Activated CD4-positive, alpha-beta T cell treated with anti-CD3 and anti-CD28 coated beads for 48 hours (primary cell): ENCODE measurements at regions not wholly inside any gene's neighbourhood (a gene's known extent, or its start where the extent isn't known, plus 50 kb on each side); places are given as distances from the start of the nearest gene placed in this dataset.

Experiments used
- DNase-seq: peaks from one replicate; pipeline ENCODE4 v3.0.0-alpha.2; 2020

- DNase-seq = no peak
Measured at GRCh38 chr20:2237059-2237458, 58.7 kb upstream of the TGM3 start.

GRCh38 chr20:2238601-2239000, 57.2 kb upstream of the TGM3 start:
- no peak for DNase-seq

- no peak for DNase-seq
Measured at GRCh38 chr20:2240835-2241234, 55.0 kb upstream of the TGM3 start.

GRCh38 chr20:2242678-2243077, 53.1 kb upstream of the TGM3 start:
- DNase-seq = no peak

GRCh38 chr20:2244523-2244922, 51.3 kb upstream of the TGM3 start:
- no peak for DNase-seq

GRCh38 chr20:2244993-2245392, 50.8 kb upstream of the TGM3 start:
- DNase-seq = no peak

GRCh38 chr20:2245637-2246036, 50.2 kb upstream of the TGM3 start:
- no peak for DNase-seq
